ENCODE measurements at regions not wholly inside any gene's neighbourhood (a gene's known extent, or its start where the extent isn't known, plus 50 kb on each side); places are given as distances from the start of the nearest gene placed in this dataset.

GRCh38 chr10:131588704-131589220, 277.2 kb upstream of the TCERG1L start:
- Histone ChIP-seq H3K27me3 (no peaks in the 10 kb centered on the region), H3K27ac (no peak overlapping the region), H2AFZ (no peak overlapping the region), H3K4me3 (no peak overlapping the region), H3K9me2 (replicated peaks; ENCODE audit: insufficient read depth) (no peaks in the 10 kb centered on the region), H3K4me2 (no peak overlapping the region), H3K79me2 (no peaks in the 10 kb centered on the region), H3K36me3 (replicated peaks; ENCODE audit: insufficient read depth, low read depth) (no peaks in the 10 kb centered on the region), H3K9me3 (ENCODE audit: low read depth) (no peaks in the 10 kb centered on the region), H4K20me1 (ENCODE audit: insufficient read depth, poor library complexity, severe bottlenecking) (no peaks in the 10 kb centered on the region), H3K4me1 (ENCODE audit: insufficient read depth) (no peaks in the 10 kb centered on the region)
- no peak for DNase-seq (ENCODE audit: low spot score)
- TF ChIP-seq EZH2 (IDR thresholded peaks at IDR 0.05; ENCODE audit: borderline replicate concordance) (no peak), CTCF (IDR thresholded peaks at IDR 0.05; ENCODE audit: poor library complexity) (no peak), EZH2phosphoT487 (IDR thresholded peaks at IDR 0.05; ENCODE audit: low read depth, severe bottlenecking, unreplicated experiment) (no peak)
- WGBS (ENCODE audit: low lambda C conversion rate, missing lambda C conversion rate), result 84% methylated on average over 11 of the region's 11 CpGs

GRCh38 chr10:131590567-131590966, 279.0 kb upstream of the TCERG1L start:
- no peak for TF ChIP-seq EZH2phosphoT487 (IDR thresholded peaks at IDR 0.05; ENCODE audit: low read depth, severe bottlenecking, unreplicated experiment)
- no peak for TF ChIP-seq EZH2 (IDR thresholded peaks at IDR 0.05; ENCODE audit: borderline replicate concordance)
- no peak for TF ChIP-seq CTCF (IDR thresholded peaks at IDR 0.05; ENCODE audit: poor library complexity)
- no peaks in the 10 kb centered on the region for H4K20me1 ChIP-seq (ENCODE audit: insufficient read depth, poor library complexity, severe bottlenecking)
- no peak overlapping the region for H3K4me2 ChIP-seq
- no peaks in the 10 kb centered on the region for H3K27me3 ChIP-seq
- no peak for DNase-seq (ENCODE audit: low spot score)
- no peak overlapping the region for H3K4me3 ChIP-seq
- 76% methylated on average over 1 of the region's 1 CpG for WGBS (ENCODE audit: low lambda C conversion rate, missing lambda C conversion rate)
- H3K27ac ChIP-seq, result no peak overlapping the region
- H3K4me1 ChIP-seq (ENCODE audit: insufficient read depth), result no peaks in the 10 kb centered on the region
- H2AFZ ChIP-seq, result no peak overlapping the region
- H3K9me3 ChIP-seq (ENCODE audit: low read depth), result no peaks in the 10 kb centered on the region
- no peaks in the 10 kb centered on the region for H3K36me3 ChIP-seq (replicated peaks; ENCODE audit: insufficient read depth, low read depth)
- H3K79me2 ChIP-seq, result no peaks in the 10 kb centered on the region
- H3K9me2 ChIP-seq (replicated peaks; ENCODE audit: insufficient read depth), result no peaks in the 10 kb centered on the region

GRCh38 chr10:131591936-131592335, 280.4 kb upstream of the TCERG1L start:
- no peak for TF ChIP-seq EZH2 (IDR thresholded peaks at IDR 0.05; ENCODE audit: borderline replicate concordance)
- no peak for TF ChIP-seq EZH2phosphoT487 (IDR thresholded peaks at IDR 0.05; ENCODE audit: low read depth, severe bottlenecking, unreplicated experiment)
- TF ChIP-seq CTCF (IDR thresholded peaks at IDR 0.05; ENCODE audit: poor library complexity), result no peak
- no peaks in the 10 kb centered on the region for H3K9me3 ChIP-seq (ENCODE audit: low read depth)
- H3K79me2 ChIP-seq, result no peaks in the 10 kb centered on the region
- H3K4me1 ChIP-seq (ENCODE audit: insufficient read depth), result no peaks in the 10 kb centered on the region
- H3K27me3 ChIP-seq, result no peaks in the 10 kb centered on the region
- H3K27ac ChIP-seq, result no peak overlapping the region
- DNase-seq (ENCODE audit: low spot score), result no peak
- H3K4me3 ChIP-seq, result no peak overlapping the region
- no peaks in the 10 kb centered on the region for H4K20me1 ChIP-seq (ENCODE audit: insufficient read depth, poor library complexity, severe bottlenecking)
- no peaks in the 10 kb centered on the region for H3K36me3 ChIP-seq (replicated peaks; ENCODE audit: insufficient read depth, low read depth)
- no peak overlapping the region for H2AFZ ChIP-seq
- no peaks in the 10 kb centered on the region for H3K9me2 ChIP-seq (replicated peaks; ENCODE audit: insufficient read depth)
- no peak overlapping the region for H3K4me2 ChIP-seq

GRCh38 chr10:131609176-131609575, 291.6 kb upstream of the PPP2R2D start:
- Histone ChIP-seq H4K20me1 (ENCODE audit: insufficient read depth, poor library complexity, severe bottlenecking) (no peaks in the 10 kb centered on the region), H3K27ac (no peak overlapping the region), H3K4me3 (no peak overlapping the region), H3K9me2 (replicated peaks; ENCODE audit: insufficient read depth) (no peaks in the 10 kb centered on the region), H3K27me3 (no peaks in the 10 kb centered on the region), H2AFZ (no peak overlapping the region), H3K4me1 (ENCODE audit: insufficient read depth) (no peaks in the 10 kb centered on the region), H3K79me2 (no peaks in the 10 kb centered on the region), H3K9me3 (ENCODE audit: low read depth) (no peaks in the 10 kb centered on the region), H3K4me2 (no peak overlapping the region), H3K36me3 (replicated peaks; ENCODE audit: insufficient read depth, low read depth) (no peaks in the 10 kb centered on the region)
- DNase-seq (ENCODE audit: low spot score), result no peak
- TF ChIP-seq EZH2 (IDR thresholded peaks at IDR 0.05; ENCODE audit: borderline replicate concordance) (no peak), EZH2phosphoT487 (IDR thresholded peaks at IDR 0.05; ENCODE audit: low read depth, severe bottlenecking, unreplicated experiment) (no peak), CTCF (IDR thresholded peaks at IDR 0.05; ENCODE audit: poor library complexity) (no peak)
- WGBS (ENCODE audit: low lambda C conversion rate, missing lambda C conversion rate), result 82% methylated on average over 12 of the region's 12 CpGs
